ENCODE measurements at regions not wholly inside any gene's neighbourhood (a gene's known extent, or its start where the extent isn't known, plus 50 kb on each side); places are given as distances from the start of the nearest gene placed in this dataset.
"Not testable (repeated sequence)": the region's sequence is repeated elsewhere in the genome, so short reads cannot be mapped to it uniquely, and the experiment has no call there.

GRCh38 chr2:225824748-225825449, 425.4 kb downstream of the NYAP2 start:
- DNase-seq (ENCODE audit: low read depth in 2 of 2): no peak

DNA sequence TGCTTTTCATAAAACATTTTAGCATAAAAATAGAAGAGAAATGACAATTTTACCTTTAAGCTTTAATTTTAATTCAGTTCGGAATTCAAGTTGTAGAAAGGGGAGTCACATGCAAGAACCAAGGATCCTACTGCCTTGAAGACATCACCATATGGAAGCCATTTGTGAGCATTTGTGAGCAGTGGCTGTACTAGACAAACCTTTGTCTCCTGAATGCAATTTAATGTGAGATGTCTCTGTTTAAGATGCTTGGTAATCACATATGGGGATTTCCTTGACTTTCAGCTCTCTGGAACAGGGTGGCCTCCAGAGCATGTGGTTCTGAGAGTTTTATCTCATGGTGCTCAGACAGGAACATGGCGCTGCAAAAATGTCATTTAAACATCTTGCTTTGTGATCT, 421.8 kb downstream of the NYAP2 start:
- DNase-seq (ENCODE audit: low read depth in 2 of 2): no peak

- DNase-seq (ENCODE audit: low read depth in 2 of 2): no peak
These were observed 421.3 kb downstream of the NYAP2 start for GRCh38 chr2:225820826-225821225.

- DNase-seq (ENCODE audit: low read depth in 2 of 2): no peak
These were observed 415.0 kb downstream of the NYAP2 start for GRCh38 chr2:225814554-225814953.

GRCh38 chr2:225806105-225806504, 406.6 kb downstream of the NYAP2 start:
- DNase-seq (ENCODE audit: low read depth in 2 of 2): no peak

- DNase-seq (ENCODE audit: low read depth in 2 of 2): not testable (repeated sequence)
These were observed 402.6 kb downstream of the NYAP2 start for GRCh38 chr2:225802076-225802475.

GRCh38 chr2:225797394-225797793, 397.9 kb downstream of the NYAP2 start:
- no peak for DNase-seq (ENCODE audit: low read depth in 2 of 2)

DNA sequence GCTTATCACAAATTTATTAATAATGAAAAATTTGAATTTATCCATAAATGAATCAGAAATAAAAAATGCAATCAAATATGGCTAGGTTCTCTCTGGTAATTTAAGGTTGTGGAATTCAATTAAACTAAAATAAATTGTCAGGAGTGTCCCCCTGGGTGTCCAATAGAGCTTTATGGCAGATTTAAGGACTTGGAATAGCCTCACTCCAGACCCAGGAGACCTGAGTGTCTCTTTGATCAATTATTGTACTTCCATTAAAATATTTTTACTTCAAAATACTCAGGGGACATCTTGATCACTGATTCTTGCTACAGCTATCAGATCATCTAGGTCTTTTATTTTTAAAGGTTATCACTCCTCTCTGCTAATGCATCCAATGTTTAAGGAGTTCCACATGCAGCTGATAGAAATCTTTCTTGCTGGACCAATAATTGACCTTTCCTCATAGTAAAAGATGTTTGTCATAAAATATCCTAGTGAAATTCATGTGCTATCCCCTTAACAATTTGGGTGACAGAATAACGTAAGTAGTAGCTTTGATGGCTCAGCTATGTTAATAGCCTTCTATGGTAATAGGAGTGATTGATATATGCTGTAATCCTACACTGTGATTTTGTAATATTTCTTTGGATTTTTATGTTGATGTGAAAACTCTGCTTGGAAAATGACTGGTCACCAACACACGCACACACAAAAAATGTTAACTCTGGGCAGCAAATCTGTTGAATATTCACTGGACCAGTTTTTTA, 395.3 kb downstream of the NYAP2 start:
- DNase-seq (ENCODE audit: low read depth in 2 of 2): no peak

DNA sequence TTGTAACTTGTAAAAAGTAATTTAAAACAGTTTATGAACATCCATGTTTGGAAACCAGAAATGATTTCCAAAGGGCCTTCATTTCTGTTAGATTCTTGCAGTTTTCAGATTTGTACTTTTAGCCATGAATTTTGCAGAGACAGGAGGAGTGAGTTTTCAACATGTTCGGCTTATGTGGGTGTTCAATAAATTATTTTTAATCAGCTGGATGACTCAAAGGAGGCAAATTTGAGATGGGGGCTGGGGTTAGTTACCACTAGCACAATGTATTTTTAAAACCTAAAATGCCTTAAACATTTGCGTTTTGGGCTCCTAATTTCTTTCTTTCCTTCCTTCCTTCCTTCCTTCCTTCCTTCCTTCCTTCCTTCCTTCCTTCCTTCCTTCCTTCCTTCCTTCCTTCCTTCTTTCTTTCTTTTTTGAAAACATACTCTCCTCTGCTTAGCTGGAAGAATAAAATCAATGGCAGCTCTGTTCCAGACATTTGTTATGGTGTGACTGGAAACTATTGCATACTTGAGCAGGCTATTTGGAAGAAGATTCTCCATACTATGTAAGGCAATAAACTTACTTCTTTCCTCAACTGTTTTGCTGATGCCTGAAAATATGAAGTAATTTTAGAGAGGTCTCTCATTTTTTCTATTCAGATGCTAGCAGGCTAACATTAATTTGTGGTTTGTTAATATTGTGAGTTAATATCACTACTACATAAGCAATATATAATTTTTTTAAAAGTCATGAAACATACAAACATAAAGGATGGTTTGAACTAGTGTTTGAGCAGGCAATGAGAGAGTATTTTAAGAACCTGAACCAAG, 394.4 kb downstream of the NYAP2 start:
- DNase-seq (ENCODE audit: low read depth in 2 of 2): no peak

GRCh38 chr2:225788571-225789094, 389.1 kb downstream of the NYAP2 start:
- DNase-seq (ENCODE audit: low read depth in 2 of 2): no peak

GRCh38 chr2:225787497-225787896, 388.0 kb downstream of the NYAP2 start:
- no peak for DNase-seq (ENCODE audit: low read depth in 2 of 2)

DNA sequence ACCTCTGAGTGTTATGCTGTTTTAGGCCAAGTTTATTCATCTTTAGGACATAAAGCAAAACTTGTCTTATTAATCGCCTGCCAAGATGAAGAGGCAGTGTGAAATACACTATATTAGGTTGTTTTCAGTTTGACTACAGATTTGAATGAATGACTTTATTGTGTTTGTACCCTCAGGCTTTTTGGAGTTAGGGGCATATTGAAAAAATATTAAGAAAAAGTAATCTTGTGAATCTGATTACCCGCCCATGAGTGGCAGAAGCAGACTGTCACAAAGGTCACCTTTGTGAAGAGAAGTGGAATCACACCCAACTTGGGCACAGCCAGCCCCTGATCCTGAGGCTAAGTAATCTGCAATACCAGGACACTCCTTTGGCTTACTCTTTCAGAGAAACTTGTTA, 382.5 kb downstream of the NYAP2 start:
- DNase-seq (ENCODE audit: low read depth in 2 of 2): no peak

GRCh38 chr2:225781145-225781544, 381.6 kb downstream of the NYAP2 start:
- no peak for DNase-seq (ENCODE audit: low read depth in 2 of 2)

GRCh38 chr2:225779829-225780228, 380.3 kb downstream of the NYAP2 start:
- DNase-seq (ENCODE audit: low read depth in 2 of 2): no peak

DNA sequence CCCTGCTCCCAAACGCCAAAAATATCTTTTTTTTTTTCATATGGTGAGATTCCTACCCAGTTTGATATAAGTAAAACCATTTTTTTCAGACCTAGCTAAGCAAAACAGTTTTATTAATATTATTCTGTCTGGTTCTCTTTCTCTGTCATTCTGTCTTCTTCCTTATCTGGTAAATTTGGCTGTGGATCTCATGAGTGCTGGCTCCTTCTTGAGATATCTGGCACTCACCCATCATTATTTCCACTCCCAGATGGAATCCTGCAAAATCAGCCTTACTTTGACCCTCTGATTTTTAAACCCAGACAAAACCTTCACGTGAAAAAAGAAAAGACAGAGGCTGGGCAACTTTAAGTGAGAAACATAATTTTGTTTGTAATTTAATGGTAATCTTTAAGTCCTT, 373.6 kb downstream of the NYAP2 start:
- no peak for DNase-seq (ENCODE audit: low read depth in 2 of 2)

GRCh38 chr2:225771701-225772100, 372.2 kb downstream of the NYAP2 start:
- no peak for DNase-seq (ENCODE audit: low read depth in 2 of 2)

DNA sequence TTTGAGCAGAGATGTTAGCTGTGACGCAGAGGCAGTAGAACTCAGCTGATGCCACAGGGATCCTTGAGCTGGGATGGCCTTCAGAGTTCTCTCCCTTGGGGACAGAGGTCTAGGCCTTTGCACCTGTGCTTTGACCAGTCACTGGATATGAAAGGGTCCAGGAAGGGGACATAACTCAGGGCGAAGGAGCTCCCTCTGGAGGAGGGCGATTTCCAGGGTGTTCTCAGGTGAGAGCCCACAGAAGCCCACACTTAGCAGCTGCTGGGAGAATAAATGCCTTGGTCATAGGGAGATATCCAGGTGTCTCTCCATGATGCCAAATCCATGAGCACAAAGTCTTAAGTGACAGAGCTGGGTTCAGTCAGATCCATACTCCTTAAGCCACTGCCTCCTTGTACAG, 369.2 kb downstream of the NYAP2 start:
- DNase-seq (ENCODE audit: low read depth in 2 of 2): no peak

DNA sequence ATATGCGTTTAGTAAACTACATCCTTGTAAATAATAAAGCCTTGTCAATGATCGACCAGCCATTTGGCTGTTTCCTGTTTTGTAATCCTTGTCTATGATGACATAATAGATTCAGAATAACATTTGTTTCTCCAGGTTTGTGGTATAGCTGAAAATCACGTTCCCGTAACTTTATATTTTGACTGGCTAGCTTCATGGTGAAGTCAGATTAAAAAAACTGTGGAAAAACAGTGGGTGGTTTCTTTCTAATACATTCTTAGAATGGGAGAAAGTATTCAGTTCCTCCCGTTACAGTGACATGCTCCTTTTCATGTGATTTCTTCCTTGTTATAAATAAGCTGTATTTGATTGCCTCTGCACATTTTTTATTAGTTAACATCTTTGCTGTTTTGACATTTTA, 366.9 kb downstream of the NYAP2 start:
- DNase-seq (ENCODE audit: low read depth in 2 of 2): no peak

DNA sequence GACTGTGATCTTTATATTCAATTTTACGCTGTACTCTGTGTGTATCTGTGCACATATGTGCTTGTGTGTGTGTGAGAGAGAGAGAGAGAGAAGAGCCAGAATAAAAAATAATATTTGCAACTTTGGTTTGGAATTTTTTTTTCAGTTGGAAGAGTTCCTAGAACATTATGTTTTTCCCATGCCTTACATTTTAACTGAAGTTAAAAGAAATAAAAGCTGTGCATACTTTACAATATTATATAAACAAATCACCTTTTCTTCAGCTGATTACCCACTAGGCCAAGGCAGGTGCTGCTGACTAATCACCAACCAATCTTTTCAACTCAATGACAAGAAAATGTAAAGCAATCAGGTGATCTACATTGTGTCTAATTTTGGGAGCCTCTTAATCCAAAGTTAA, 366.3 kb downstream of the NYAP2 start:
- DNase-seq (ENCODE audit: low read depth in 2 of 2): no peak

DNA sequence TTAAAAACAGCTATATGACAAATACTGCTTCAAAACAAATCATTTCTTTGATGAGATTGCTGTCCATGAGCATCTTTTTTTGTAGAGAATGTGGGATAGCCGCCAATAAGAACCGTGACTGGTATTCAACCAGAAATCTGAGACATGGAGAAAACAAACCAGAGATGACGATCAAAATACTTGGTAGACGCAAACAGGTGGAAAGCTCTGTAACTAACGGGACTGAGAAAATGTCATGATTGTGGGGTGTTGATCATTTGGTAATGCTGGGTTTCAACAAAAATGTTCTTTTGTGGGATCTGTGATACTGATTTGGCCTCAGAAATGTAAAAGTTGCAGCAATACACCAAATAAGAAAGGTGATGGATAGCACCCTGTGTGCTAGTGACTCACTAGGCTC, 364.8 kb downstream of the NYAP2 start:
- DNase-seq (ENCODE audit: low read depth in 2 of 2): no peak

DNA sequence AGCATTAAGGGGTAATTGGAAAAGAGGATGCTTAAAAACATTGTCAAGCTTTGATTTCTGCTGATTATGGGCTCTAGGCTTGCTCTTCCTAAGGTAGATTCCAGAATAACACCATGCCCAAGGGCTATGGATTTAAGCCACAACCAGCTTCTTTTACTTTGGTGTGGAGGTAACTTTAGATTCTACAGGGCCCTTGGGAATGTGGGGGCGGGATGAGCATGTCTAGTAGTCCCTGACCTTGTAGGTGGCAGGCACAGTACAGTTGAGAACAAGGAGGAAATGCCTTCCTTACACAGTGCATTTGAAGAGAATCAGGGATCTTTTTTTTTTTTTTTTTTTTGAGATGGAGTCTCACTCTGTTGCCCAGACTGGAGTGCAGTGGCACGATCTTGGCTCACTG, 364.2 kb downstream of the NYAP2 start:
- DNase-seq (ENCODE audit: low read depth in 2 of 2): no peak

- no peak for DNase-seq (ENCODE audit: low read depth in 2 of 2)
These were observed 361.9 kb downstream of the NYAP2 start for GRCh38 chr2:225761396-225761795.
